Heart left ventricle (tissue), 16 donors: ENCODE measurements at regions not wholly inside any gene's neighbourhood (a gene's known extent, or its start where the extent isn't known, plus 50 kb on each side); places are given as distances from the start of the nearest gene placed in this dataset.

Experiments
- ATAC-seq, 4 donors: fragments of 200-7000 bp; cut with Tn5 transposase; one replicate each; pipeline ENCODE4 v1.9.1; 2020 to 2022; ENCODE audit warnings: moderate library complexity in 4 of 4, mild to moderate bottlenecking in 3 of 4, moderate number of reproducible peaks in 1 of 4
- DNase-seq, 5 donors: peaks; one replicate each; pipeline ENCODE4 v3.0.0-alpha.2; 2020
- H3K27ac ChIP-seq, 12 donors: fragments of 200-600 bp; sonication (generic) in 4 of 12; one replicate each; pipeline versions ENCODE4 v1.5.0 to v1.8.0; 2016 to 2022; ENCODE audit warnings: mild to moderate bottlenecking in 2 of 12
- H3K27me3 ChIP-seq, 9 donors: fragments of 200-600 bp; sonication (generic) in 2 of 9; one replicate each; pipeline versions ENCODE4 v1.5.1 to v1.8.0; 2016 to 2022; ENCODE audit warnings: mild to moderate bottlenecking in 3 of 9
- H3K36me3 ChIP-seq, 9 donors: fragments of 200-600 bp; sonication (generic) in 2 of 9; one replicate each; pipeline versions ENCODE4 v1.5.0 to v1.8.0; 2018 to 2022; ENCODE audit warnings: mild to moderate bottlenecking in 2 of 9
- H3K4me1 ChIP-seq, 12 donors: fragments of 200-600 bp; sonication (generic) in 4 of 12; one replicate each; pipeline versions ENCODE4 v1.5.0 to v1.8.0; 2016 to 2022; ENCODE audit warnings: mild to moderate bottlenecking in 3 of 12
- H3K4me3 ChIP-seq, 12 donors: fragments of 200-600 bp; sonication (generic) in 4 of 12; one replicate each; pipeline versions ENCODE4 v1.5.0 to v1.8.0; 2017 to 2022; ENCODE audit warnings: mild to moderate bottlenecking in 9 of 12, moderate library complexity in 4 of 12
- H3K9me3 ChIP-seq, 12 donors: fragments of 200-600 bp; sonication (generic) in 4 of 12; one replicate each; pipeline versions ENCODE4 v1.5.0 to v1.8.0; 2016 to 2022; ENCODE audit warnings: mild to moderate bottlenecking in 1 of 12
- POLR2A ChIP-seq, 2 donors: fragments of 450-650 bp; IDR thresholded peaks; one replicate each; pipeline ENCODE4 v1.6.1; 2017; ENCODE audit warnings: antibody characterized with exemption in 2 of 2, mild to moderate bottlenecking in 2 of 2, moderate library complexity in 2 of 2
- WGBS, 4 donors: extraction: QIAGEN DNeasy Blood & Tissue Kit in 2 of 4; methylation state at CpG; one replicate each; pipeline versions ENCODE4 v1.1.5 to v1.1.7; 2013 to 2018; 5-methylcytosine and 5-hydroxymethylcytosine counted together
- intact Hi-C, 10 donors: fragments of 100-400 bp; cut with DNase I; formaldehyde crosslinking; loops; one replicate each; pipeline versions ENCODE4 v1.11.1 to v1.14.2; 2022
- TF ChIP-seq, protein P1 (sequence below), 12 donors: fragments of 200-600 bp; sonication (generic) in 4 of 12; IDR thresholded peaks; one replicate each; pipeline versions ENCODE4 v1.5.0 to v1.8.0; 2018 to 2022; ENCODE audit warnings: antibody characterized with exemption in 12 of 12, mild to moderate bottlenecking in 5 of 12
- donor health status: ischemic (EF 13 %, LVEDD 7.1; RV severe dilation, severe dysfunction).
- donor health status: healthy with polysubstance abuse.
- donor health status: DM: no; HTN: yes; CAD: no.
- donor health status: DM: no; HTN: no; CAD: no.
- donor health status: ischemic (EF 25% LVEDD 6.9; RV normal size, moderate dysfunction).
- donor health status: ischemic (EF 25% LVEDD 5.7; RV mildly dilated, moderate dysfunction).
- donor health status: healthy.
- donor health status: DM: yes; HTN: yes; CAD: no.
- donor health status: ischemic (EF 35%, LVEDD 5.7; RV mildly dilated, moderate dysfunction).
- donor health status: nonischemic (EF 11% LVEDD 7.7; RV severe dilation, severe dysfunction).
- donor health status: DM: yes; HTN: yes; CAD: no.
- donor health status: PGD.
- donor health status: ischemic (EF 29% LVEDD 5.4; RV normal size, mild dysfunction).
- donor health status: nonischemic (EF 23%, LVEDD 6.1; RV moderate dilation, normal function).

- no peak overlapping the region for H3K27ac ChIP-seq
- 36 to 51% (median 46%) methylated on average over 2 of the region's 2 CpGs for WGBS, 4 donors
- H3K36me3 ChIP-seq, result no peaks in the 10 kb centered on the region
- intact Hi-C loops, result no loop called here
- peaks cover 0 to 2% (median 0%) of the 10 kb centered on the region in 9 donors for H3K27me3 ChIP-seq
- ATAC-seq, result no peak
- H3K4me3 ChIP-seq, result no peak overlapping the region
- DNase-seq, result no peak
- H3K4me1 ChIP-seq, result no peaks in the 10 kb centered on the region
- TF ChIP-seq, protein P1, sequence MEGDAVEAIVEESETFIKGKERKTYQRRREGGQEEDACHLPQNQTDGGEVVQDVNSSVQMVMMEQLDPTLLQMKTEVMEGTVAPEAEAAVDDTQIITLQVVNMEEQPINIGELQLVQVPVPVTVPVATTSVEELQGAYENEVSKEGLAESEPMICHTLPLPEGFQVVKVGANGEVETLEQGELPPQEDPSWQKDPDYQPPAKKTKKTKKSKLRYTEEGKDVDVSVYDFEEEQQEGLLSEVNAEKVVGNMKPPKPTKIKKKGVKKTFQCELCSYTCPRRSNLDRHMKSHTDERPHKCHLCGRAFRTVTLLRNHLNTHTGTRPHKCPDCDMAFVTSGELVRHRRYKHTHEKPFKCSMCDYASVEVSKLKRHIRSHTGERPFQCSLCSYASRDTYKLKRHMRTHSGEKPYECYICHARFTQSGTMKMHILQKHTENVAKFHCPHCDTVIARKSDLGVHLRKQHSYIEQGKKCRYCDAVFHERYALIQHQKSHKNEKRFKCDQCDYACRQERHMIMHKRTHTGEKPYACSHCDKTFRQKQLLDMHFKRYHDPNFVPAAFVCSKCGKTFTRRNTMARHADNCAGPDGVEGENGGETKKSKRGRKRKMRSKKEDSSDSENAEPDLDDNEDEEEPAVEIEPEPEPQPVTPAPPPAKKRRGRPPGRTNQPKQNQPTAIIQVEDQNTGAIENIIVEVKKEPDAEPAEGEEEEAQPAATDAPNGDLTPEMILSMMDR (IDR thresholded peaks at IDR 0.05), result no peak
- TF ChIP-seq POLR2A (IDR thresholded peaks at IDR 0.05), result no peak
- H3K9me3 ChIP-seq, result no peaks in the 10 kb centered on the region
These were observed 167.7 kb downstream of the ZNF518B start for GRCh38 chr4:10289538-10289906.

GRCh38 chr4:10288830-10289537 lies 168.2 kb downstream of the ZNF518B start:
- intact Hi-C loops, result no loop called here
- 60 to 66% (median 64%) methylated on average over 4 of the region's 4 CpGs for WGBS, 4 donors
- no peak for TF ChIP-seq POLR2A (IDR thresholded peaks at IDR 0.05)
- TF ChIP-seq, protein P1 (IDR thresholded peaks at IDR 0.05), result no peak
- DNase-seq (no peak), ATAC-seq (no peak)
- Histone ChIP-seq H3K36me3 (no peaks in the 10 kb centered on the region), H3K4me3 (no peak overlapping the region), H3K9me3 (no peaks in the 10 kb centered on the region), H3K27ac (no peak overlapping the region), H3K27me3 (peaks cover 0 to 2% (median 0%) of the 10 kb centered on the region in 9 donors), H3K4me1 (no peaks in the 10 kb centered on the region)

DNA sequence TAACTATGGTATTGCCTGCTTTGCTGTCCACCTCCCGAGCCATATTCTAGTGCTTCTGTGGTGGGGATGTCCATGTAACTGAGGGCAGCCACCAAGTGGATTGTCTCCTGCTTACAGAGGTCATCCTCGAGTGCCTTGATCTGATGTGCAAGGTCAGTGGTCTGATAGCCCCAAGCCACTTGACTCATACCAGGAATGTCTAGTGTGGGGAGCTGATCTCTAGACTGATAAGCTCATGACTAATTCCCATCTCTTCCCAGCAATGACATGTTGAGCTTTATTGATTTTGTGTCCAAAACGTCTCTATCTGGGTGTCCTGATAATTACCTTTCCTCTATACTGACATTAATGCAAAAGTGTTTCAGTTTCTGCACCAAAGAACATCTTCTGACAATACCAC lies 168.4 kb upstream of the WDR1 start:
- Histone ChIP-seq H3K27me3 (peaks cover 0 to 2% (median 0%) of the 10 kb centered on the region in 9 donors), H3K4me3 (no peak overlapping the region), H3K27ac (no peak overlapping the region), H3K4me1 (peaks cover 0 to 4% (median 0%) of the 10 kb centered on the region in 12 donors), H3K36me3 (no peaks in the 10 kb centered on the region), H3K9me3 (no peaks in the 10 kb centered on the region)
- intact Hi-C loops, result no loop called here
- no peak for ATAC-seq
- TF ChIP-seq POLR2A (IDR thresholded peaks at IDR 0.05), result no peak
- 34 to 56% (median 49%) methylated on average over 2 to 3 of the region's 3 CpGs for WGBS, 4 donors
- no peak for DNase-seq

- Histone ChIP-seq H3K4me3 (no peak overlapping the region), H3K27ac (no peak overlapping the region), H3K27me3 (no peaks in the 10 kb centered on the region), H3K36me3 (no peaks in the 10 kb centered on the region), H3K9me3 (no peaks in the 10 kb centered on the region), H3K4me1 (peaks cover 0 to 4% (median 0%) of the 10 kb centered on the region in 12 donors)
- TF ChIP-seq, protein P1 (IDR thresholded peaks at IDR 0.05), result no peak
- TF ChIP-seq POLR2A (IDR thresholded peaks at IDR 0.05), result no peak
- 74 to 83% (median 80%) methylated on average over 2 of the region's 2 CpGs for WGBS, 4 donors
- ATAC-seq, result no peak
- intact Hi-C loops, result no loop called here
- no peak for DNase-seq
These were observed 167.2 kb upstream of the WDR1 start for GRCh38 chr4:10283761-10284160.

- ATAC-seq (no peak), DNase-seq (no peak)
- no peaks in the 10 kb centered on the region for H3K9me3 ChIP-seq
- 43 to 71% (median 61%) methylated on average over 3 of the region's 3 CpGs for WGBS, 4 donors
- peaks cover 0 to 4% (median 0%) of the 10 kb centered on the region in 12 donors for H3K4me1 ChIP-seq
- H3K27me3 ChIP-seq, result no peaks in the 10 kb centered on the region
- H3K36me3 ChIP-seq, result no peaks in the 10 kb centered on the region
- H3K27ac ChIP-seq, result no peak overlapping the region
- H3K4me3 ChIP-seq, result no peak overlapping the region
- no peak for TF ChIP-seq POLR2A (IDR thresholded peaks at IDR 0.05)
- TF ChIP-seq, protein P1 (IDR thresholded peaks at IDR 0.05), result no peak
- intact Hi-C loops, result no loop called here
These were observed 165.4 kb upstream of the WDR1 start for GRCh38 chr4:10281996-10282395.
